CD4-positive, alpha-beta T cell treated with Interferon alpha-2 for 1 hour (primary cell): ENCODE measurements at regions not wholly inside any gene's neighbourhood (a gene's known extent, or its start where the extent isn't known, plus 50 kb on each side); places are given as distances from the start of the nearest gene placed in this dataset.
A peak's percentile ranks its signal among the peaks of the same experiment; 100 is the strongest.
"Not testable (repeated sequence)": the region's sequence is repeated elsewhere in the genome, so short reads cannot be mapped to it uniquely, and the experiment has no call there.

Source experiments
- DNase-seq, 2 donors: peaks; one replicate each; pipeline ENCODE4 v3.0.0-alpha.2; 2020 to 2022

DNA sequence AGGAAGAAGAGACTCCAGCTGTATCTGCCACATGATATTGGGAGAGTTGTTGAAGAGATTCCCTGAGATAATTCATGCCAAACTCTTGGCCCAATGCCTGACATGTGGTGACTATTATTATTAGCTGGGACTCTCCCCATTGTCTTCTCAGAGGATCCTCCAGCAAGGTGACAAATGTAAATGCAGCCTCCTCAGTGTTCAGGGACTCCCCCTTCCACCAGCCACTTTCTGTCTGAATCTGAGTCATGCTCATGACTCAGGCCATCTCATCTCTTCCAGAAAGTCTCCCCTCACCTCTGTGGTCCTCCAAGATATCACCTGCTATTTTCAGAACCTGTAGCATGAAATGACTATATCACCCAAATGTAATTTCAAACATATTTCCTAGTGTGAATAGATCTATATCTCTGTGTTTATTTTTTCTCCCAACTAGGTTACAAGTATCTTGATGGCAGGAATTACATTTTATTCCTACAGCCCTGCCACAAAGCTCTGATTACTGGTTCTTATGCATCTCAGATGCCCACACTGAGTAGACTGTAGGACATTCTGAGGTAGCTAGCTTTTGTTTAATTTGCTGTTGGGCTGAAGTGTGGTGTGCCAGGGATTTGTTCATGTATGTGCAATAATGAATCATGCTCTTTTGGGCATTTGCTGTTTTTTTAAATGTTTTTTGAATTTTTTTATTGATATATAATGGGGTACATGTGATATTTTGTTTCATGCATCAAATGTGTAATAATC, 126.6 kb upstream of the IL12B start:
- DNase-seq: no peak

DNA sequence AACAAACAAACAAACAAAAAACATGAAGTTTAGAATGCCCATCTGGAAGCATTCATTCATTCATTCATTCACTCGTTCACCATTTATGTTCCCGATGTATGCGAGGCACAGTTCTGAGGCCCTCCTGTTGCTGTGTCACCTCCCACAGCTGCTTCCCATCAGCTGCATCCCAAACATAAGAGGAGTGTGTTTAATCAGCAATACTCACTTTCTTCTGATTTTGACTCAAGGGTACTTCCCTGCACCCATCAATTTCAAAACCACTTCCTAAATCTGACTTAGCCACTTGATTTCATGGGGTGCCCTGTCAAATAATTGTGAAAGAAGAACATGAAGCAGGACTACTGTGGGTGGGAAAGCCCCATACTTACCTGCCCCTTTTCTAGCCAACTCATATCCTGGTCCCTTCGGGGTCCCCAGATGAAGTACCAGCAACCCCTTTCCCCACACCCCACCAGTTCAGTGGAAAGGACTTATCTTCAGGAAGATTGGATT, 128.0 kb upstream of the IL12B start:
- DNase-seq: no peak

DNA sequence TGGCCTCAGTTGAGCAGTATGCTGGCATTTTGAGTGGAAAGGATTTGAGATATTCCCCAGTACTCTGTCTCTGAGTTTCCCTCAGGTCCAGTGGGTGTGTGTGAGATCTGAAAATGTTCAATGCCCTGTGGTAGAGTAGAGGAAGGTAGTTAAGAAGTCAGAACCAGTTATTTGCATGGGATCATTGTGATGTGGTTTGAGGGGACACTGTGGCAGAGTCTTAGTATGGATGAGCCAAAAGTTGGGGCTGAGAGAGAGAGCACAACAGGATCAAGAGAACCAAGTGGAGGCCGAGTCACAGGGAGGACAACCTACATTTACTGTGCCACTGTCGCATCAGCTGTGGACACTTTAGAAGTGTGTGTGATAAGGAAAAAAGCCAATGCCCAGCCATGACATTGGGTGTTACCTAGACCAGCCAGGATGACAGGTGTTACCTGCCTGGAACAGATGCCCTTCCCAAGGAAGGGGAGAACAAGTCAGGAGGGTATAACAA, 128.9 kb upstream of the IL12B start:
- no peak for DNase-seq

DNA sequence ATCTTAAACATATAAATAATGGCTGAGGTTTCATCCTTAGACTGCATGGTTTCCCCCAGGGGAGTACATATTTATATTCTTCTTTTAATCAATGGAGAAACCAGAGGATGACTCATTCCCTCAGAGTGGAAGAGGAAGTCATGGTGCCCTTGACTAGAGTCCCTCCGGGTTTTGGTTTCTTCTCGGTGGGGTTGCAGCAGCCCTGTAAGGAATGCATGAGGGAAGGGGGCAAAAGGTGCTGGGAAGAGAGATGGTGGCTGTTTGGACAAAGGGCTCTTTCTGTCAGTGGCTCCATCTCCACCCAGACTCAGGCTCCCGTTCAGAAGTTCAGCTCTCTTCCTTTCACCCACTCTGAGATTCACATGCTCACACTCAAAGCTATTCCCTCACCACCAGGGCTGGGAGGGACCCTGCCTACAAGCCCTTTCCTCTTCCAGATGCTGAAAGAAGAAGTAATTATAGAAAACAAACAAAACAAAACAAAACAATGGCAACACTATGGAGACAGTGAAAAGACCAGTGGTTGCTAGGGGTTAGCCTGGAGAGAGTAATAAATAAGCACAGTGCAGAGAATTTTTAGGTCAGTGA, 129.8 kb upstream of the IL12B start:
- no peak for DNase-seq

DNA sequence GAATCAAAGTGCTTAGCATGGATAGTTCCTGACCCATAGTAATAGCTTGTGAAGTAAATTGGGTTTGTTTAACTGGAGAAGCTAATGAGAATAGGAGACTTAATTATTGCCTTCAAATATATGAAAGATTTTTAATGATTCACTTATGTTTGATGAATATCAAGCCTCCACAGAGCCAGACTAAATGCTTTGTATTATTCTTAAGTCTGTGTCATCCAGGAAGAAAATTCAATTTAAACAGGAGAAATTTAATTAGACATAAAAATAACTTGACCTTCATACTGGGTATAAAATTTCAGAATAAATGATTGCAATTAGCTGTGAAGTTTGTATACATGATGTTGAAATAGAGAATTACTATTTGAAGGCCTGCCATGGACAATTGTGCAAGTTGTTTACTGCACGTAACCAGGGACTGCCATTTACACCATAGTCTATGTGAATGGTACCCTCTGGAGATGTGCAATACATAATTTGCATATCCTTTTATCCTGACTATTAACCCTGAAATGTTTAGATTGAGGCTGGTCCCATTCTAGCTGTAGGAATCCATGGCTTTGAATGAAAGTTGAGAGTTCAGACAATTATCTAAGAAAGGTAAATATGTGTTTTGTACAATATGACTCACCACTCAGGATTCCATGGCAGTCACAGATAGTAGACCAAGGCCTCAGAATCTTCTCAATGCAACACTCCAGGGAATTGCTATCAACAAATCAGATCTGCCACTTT, 133.5 kb upstream of the IL12B start:
- no peak for DNase-seq

DNA sequence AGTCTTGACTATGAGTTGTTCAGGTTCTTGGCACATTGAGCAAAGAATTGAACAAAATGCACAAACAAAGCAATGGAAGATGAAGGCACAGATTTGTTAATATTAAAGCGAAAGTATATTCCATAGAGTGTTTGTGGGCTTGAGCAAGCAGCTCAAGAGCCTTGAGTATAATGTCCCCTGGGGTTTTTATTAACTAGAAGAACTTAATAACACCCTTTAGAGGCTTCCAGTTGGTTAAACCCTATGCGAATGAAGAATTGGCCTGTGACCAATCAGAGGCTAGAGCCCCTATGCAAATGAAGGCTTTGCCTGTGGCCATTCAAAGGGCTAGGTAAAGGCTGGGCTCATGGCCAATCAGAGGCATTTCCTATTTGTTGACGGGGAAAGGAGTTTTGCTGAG, 135.3 kb upstream of the IL12B start:
- DNase-seq: no peak

DNA sequence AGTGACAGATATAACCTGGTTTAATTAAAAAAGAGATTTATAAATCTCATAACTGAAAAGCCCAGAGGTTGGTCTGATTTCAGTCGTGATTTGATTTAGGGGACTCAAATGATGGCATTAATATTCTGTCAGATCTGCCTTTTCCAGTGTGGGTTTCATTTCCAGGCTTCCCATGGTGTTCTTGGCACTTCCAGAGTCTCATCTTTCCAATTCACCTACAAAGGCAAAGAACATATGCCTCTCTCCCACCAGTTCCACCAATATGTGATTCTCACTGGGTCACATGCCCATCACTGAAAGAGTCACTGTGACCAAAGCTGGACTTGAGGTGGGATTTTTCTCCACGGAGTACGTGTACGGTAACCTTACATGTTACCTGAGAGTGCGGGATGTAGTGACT, 137.4 kb upstream of the IL12B start:
- no peak for DNase-seq

DNA sequence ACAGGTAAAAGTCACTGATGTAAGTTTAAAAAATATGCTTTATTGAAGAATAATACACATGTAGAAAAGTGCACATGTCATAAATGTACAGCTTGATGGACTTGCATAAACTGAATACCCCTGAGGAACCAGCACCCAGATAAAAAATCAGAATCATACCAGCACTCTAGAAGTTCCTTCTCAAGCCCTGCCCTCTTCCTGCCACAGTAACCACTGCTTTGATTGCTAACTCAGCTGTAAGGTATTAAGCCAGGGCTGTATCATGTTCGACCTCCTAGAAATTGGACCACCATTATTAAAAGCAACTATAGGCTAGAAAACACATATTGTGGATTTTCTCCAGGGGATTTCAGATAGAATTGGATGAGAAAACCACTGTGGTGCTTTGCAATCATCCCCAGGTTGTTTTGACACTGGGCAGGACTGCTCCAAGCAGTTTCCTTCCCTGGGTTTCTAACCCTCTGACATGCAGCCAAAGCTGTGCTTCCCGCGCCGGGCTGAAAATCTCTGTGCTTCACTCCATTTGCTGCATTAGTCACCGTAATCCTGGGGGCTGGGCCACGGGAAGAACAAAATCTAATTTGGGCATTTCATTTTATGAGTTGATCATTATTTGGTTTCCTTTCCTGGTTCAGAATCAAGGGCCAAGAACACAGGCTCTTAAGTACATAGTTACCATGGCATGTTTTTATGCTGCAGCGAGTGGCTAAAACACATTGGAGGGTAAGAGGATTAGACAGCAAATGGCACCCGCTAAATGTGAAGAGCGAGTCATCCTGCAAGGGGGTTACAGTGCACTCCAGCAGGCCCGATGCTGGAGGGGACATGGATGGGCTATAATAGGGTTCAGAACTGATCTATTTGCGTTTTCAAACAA, 139.4 kb upstream of the IL12B start:
- peak in 1 of 2 donors; percentile 51 for DNase-seq

DNA sequence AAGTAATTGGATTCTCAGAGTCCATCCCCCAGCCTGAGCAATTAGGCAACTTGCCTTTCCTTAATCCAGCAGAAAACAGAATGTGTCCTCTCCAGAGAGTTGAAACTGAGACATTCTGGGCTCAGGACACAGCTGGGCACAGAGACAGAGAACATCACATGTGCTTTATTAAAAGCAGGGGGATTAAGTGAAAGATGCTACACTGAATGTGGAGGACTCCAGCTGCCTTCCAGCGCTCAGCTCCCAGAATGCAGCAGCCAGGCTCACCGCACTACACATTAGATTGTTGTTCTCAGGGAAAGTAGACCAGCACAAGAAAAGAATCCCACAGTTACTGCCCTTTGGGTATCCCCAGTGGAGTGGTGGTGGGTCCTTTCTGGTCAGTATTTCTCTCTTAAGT, 141.6 kb upstream of the IL12B start:
- DNase-seq: no peak

DNA sequence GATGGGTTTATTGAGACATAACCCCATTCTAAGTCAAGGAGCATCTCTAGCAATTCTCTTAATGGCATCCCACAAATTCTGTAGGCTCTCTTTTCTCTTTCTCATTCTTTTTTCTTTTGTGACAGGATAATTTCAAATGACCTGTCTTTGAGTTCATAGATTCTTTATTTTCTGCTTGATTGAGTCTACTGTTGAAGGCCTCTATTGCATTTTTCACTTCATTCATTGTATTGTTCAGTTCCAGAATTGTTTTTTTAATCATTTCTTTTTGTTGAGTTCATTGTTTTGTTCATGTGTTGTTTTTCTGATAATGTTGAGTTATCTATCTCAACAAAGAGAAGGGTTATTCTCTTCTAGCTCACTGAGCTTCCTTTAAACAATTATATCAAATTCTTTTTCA, 144.7 kb upstream of the IL12B start:
- no peak for DNase-seq

DNA sequence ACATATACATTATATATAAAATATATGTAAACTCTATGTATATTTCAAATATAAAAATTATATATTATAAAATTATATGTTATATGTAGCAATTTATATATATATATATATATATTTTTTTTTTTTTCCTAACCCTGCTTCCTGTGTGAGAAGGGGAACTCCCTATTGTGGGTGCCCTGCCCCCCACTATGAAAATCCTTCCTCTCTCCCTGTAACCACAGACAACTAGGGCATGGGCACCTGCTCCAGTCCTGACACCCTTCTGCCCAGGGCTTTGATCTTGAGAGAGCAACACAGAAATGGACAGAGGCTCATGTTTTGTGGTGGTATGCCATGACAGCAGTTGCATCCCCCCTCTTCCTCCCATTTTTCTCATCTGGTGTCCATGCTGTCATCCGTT, 148.7 kb upstream of the IL12B start:
- peak in 1 of 2 donors; percentile 39 for DNase-seq

DNA sequence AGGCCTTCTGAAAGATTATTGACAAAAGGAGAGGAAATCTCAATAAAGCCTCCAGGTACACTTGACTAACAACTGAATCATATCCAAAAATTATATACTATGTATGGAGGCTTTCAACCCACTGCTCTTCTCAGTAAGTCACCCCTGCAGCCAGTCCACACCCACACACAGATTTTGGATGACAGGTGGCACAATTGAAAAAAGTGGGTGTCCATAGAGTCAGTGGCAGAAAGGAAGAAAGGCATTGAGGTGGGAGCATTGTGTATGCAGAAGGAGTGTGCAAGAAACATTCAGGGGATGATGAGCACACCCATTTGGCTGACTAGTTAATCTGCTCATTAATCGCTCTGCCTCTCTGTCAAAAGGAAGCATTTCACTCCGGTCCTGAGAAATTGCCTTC, 150.6 kb upstream of the IL12B start:
- no peak for DNase-seq

DNA sequence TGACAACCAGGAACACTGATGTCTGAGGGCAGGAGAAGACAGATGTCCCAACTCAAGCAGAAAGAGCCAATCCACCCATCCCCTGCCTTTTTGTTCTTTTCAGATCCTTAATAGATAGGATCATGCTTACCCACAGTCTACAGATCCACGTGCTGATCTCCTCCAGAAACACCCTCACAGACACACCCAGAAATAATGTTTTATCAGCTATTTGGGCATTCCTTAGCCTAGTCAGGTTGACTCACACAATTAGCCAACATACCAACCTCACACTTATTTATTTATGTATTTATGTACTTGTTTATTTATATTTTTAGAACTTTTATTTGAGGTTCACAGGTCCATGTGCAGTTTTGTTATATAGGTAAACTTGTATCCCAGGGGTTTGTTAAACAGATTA, 151.5 kb upstream of the IL12B start:
- no peak for DNase-seq

DNA sequence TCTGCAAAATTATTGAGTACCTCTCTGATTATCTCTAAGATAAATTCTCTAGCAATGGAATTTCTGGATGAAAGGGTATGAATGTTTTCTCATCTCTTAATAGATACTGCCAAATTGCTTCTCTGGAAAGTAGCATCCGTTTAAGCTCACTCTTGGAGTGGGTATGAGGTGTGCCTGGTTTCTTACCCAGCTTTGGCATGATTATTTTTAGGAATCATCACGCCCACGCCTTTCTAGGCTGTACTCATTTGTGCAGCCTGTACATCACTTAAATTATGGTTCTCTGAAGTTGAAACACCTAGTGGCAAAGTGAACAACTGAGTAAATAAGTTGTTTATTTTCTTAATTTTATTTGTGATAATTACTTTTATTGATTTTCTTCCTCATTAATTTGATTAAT, 156.5 kb upstream of the IL12B start:
- no peak for DNase-seq

DNA sequence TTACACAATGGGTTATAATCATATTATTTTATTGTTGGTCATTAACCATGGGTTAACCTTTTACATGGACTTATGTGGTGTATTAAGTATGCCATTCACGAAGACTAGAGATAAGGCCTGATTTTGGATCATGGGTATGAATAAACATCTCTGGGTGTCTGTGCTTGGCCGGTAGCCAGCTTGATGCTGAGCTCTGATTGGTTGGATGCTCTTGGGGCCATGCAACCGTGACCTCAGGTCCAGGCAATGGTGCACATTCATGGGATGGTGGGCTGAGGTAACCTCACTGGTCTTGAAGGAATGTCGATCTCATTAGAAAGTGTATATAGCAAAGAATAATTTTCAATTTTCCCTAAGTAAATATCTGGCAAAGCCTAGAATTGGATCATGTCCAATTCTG, 158.2 kb upstream of the IL12B start:
- DNase-seq: no peak

DNA sequence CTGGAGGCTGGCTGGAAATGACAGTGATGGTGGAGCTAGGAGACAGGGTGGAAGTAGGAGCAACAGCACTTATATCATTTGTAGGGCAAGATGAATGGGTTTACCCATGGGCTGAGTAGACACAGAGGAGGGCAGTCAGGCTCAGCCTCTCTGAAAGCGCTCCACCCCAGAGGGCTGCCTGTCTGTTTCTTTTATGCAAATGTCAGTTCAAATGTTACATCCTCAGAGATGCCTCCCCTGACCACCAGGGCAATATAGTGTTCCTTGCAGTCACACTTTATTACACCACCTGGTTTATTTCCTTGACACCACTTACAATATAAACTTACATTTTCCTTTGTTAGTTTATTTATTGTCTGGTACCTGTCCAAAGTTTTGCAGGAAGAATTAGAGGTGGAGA, 159.5 kb upstream of the IL12B start:
- DNase-seq: no peak

DNA sequence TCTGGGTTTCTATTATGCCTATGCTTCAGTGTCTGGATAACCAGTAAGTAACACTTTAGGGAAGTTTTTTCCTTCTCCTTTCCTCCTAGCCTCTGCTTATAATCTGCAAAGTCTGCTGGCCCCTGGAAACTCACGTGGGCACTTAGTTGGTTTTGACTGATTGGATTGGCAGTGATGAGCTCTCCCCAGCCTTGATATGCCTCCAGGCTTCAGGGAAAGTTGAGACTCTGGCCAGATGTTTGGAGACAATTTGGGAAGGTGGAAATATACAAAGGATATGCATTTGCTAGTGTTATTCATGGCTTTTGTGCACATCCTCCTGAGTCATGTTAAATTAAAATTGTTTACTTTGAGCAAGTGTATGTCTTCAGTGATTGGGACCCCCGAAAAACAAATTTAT, 160.2 kb upstream of the IL12B start:
- DNase-seq: no peak

DNA sequence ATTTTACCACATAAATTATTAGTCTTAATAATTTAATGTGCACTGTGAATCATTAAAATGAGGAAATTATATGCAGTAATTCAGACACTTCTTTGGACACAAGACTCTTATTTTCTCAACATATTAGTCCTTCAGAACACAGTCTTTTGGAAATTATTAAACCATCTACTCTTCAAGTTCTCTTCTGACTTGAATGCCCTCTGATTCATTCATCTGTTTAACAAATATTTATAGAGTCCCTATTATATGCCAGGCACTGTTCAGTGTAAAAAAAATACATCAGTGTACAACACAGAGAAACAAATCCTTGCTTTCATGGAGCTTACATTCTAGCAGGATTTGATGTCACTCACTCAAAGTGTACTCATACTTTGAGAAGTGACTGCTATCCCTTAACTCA, 163.4 kb upstream of the IL12B start:
- DNase-seq: no peak

DNA sequence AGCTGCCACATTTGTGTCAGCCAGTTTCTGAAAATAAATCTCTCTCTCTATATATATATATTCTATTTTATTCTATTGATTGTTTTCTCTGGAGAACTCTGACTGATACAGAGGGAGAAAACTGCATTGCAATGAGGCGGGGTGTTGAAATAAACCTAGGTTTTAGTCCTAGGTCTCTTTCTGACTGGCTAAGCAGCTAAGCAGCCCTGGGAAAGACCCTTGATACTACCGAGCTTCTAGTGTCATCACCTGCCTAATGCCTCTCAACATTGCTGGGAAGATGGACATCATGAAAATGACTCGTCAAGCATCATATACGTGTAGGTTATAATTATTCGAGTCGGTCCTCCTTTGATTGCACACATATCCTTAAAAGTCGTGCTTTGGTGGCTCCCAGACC, 166.5 kb upstream of the IL12B start:
- no peak for DNase-seq

DNA sequence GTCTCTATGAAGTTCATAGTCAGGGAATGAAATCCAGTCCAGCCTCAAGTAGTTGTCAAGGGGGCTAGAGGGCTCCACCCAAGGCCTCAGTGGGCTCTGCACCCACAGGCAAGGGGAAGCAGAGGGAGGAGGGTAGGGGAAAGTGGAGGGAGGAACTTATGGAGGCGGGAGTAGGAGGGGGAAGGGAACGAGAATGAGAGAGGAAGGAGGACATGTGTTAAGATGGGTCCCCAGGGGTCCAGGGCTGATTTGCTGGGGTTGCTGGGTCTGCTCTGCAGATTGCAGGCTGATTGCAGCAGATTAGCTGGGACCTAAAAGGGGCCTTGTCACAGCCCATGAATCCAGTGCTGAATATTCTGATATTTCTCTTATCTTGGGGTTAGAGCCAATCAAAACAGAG, 166.9 kb upstream of the IL12B start:
- DNase-seq: no peak

DNA sequence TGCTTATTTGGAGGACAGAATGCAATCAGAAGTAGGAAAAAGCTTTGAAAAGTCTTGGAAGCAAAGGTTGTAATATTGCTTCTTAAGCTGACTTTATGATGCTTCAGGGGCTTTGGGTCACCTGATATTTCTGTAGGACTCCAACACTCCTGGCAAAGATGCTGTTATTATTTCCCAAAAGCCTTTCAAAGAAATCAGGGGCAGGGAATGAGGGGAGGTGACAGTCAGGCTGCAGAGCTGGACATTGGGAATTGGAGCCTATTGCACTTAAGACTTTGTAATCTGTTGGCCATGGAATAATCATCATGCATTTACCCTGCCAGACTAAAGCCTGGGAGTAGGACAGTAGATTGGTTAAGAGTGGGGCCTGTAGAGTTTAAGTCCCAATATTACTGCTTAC, 168.3 kb upstream of the IL12B start:
- DNase-seq: no peak

DNA sequence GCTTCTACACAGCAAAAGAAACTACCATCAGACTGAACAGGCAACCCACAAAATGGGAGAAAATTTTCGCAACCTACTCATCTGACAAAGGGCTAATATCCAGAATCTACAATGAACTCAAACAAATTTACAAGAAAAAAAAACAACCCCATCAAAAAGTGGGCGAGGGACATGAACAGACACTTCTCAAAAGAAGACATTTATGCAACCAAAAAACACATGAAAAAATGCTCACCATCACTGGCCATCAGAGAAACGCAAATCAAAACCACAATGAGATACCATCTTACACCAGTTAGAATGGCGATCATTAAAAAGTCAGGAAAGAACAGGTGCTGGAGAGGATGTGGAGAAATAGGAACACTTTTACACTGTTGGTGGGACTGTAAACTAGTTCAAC, 171.8 kb upstream of the IL12B start:
- not testable (repeated sequence) for DNase-seq

DNA sequence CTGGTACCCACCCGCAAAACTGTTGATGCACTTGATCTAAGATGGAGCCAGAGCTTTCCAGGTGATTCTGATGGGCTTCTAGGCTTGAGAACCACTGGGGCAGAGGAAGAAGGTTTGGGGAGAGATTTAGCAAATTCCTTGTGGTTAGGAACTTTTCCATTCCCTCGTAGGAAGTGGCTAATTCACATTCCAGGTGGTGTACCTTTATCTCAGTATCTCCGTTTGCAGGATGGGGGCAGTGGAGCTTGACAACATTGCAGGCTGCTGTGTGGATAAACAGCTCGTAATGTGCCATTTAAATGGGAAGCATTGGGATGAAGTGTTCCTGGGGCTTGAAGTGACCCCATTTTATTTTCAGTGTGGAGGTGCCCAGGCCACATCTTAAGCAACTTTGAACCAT, 172.9 kb upstream of the IL12B start:
- DNase-seq: no peak
